ENCODE measurements at regions not wholly inside any gene's neighbourhood (a gene's known extent, or its start where the extent isn't known, plus 50 kb on each side); places are given as distances from the start of the nearest gene placed in this dataset.

GRCh38 chr4:33579951-33580350, 2664.4 kb downstream of the ARAP2 start:
- Histone ChIP-seq H3K27me3 (no peaks in the 10 kb centered on the region), H3K4me1 (no peaks in the 10 kb centered on the region), H3K36me3 (no peaks in the 10 kb centered on the region), H3K9me3 (no peaks in the 10 kb centered on the region), H3K4me3 (no peak overlapping the region), H3K27ac (no peak overlapping the region)
- 25% methylated on average over 3 of the region's 3 CpGs for WGBS (ENCODE audit: insufficient coverage, low coverage, low lambda C conversion rate, missing lambda C conversion rate)
- intact Hi-C loops (cut with DNase I), result no loop called here
- DNase-seq, result no peak
- TF ChIP-seq, protein P1, sequence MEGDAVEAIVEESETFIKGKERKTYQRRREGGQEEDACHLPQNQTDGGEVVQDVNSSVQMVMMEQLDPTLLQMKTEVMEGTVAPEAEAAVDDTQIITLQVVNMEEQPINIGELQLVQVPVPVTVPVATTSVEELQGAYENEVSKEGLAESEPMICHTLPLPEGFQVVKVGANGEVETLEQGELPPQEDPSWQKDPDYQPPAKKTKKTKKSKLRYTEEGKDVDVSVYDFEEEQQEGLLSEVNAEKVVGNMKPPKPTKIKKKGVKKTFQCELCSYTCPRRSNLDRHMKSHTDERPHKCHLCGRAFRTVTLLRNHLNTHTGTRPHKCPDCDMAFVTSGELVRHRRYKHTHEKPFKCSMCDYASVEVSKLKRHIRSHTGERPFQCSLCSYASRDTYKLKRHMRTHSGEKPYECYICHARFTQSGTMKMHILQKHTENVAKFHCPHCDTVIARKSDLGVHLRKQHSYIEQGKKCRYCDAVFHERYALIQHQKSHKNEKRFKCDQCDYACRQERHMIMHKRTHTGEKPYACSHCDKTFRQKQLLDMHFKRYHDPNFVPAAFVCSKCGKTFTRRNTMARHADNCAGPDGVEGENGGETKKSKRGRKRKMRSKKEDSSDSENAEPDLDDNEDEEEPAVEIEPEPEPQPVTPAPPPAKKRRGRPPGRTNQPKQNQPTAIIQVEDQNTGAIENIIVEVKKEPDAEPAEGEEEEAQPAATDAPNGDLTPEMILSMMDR (IDR thresholded peaks at IDR 0.05), result no peak
- no peak for TF ChIP-seq POLR2A (IDR thresholded peaks at IDR 0.05)
- ATAC-seq, result no peak

GRCh38 chr4:33592701-33593100, 2651.6 kb downstream of the ARAP2 start:
- no peak overlapping the region for H3K27ac ChIP-seq
- H3K4me3 ChIP-seq, result no peak overlapping the region
- H3K27me3 ChIP-seq, result no peaks in the 10 kb centered on the region
- DNase-seq, result no peak
- intact Hi-C loops (cut with DNase I), result no loop called here
- no peaks in the 10 kb centered on the region for H3K4me1 ChIP-seq
- H3K36me3 ChIP-seq, result no peaks in the 10 kb centered on the region
- TF ChIP-seq POLR2A (IDR thresholded peaks at IDR 0.05), result no peak
- TF ChIP-seq, protein P1 (IDR thresholded peaks at IDR 0.05), result no peak
- H3K9me3 ChIP-seq, result peaks cover 0 to 14% (median 2%) of the 10 kb centered on the region in 4 donors
- no peak for ATAC-seq
- 71% methylated on average over 1 of the region's 2 CpGs for WGBS (ENCODE audit: insufficient coverage, low coverage, low lambda C conversion rate, missing lambda C conversion rate)

DNA sequence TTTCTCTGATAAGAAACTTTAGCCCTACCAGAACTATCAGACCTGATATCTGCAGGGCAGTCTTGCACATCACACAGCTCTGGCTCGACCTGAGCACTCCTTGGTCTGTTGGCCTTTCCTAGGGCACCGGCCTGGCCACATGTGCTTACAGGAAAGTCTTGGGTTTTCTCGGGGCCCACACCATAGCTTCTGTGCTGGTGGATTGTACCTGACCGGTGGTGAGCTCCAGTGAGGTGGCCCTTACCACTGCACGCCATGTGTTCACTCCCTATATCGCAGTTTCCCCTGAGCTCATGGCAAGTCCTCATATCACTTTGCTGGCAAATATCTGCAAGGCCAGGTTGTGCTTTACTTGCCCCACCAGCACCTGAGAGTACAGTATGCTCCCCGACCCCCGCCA, 2637.4 kb downstream of the ARAP2 start:
- TF ChIP-seq POLR2A (IDR thresholded peaks at IDR 0.05), result no peak
- TF ChIP-seq, protein P1 (IDR thresholded peaks at IDR 0.05), result no peak
- intact Hi-C loops (cut with DNase I), result no loop called here
- H3K9me3 ChIP-seq, result no peaks in the 10 kb centered on the region
- H3K27ac ChIP-seq, result no peak overlapping the region
- H3K27me3 ChIP-seq, result no peaks in the 10 kb centered on the region
- no peak for DNase-seq
- H3K4me3 ChIP-seq, result no peak overlapping the region
- WGBS (ENCODE audit: insufficient coverage, low coverage, low lambda C conversion rate, missing lambda C conversion rate), result no CpG with 5 or more reads among the region's 8 CpGs
- H3K36me3 ChIP-seq, result no peaks in the 10 kb centered on the region
- ATAC-seq, result no peak
- H3K4me1 ChIP-seq, result no peaks in the 10 kb centered on the region

DNA sequence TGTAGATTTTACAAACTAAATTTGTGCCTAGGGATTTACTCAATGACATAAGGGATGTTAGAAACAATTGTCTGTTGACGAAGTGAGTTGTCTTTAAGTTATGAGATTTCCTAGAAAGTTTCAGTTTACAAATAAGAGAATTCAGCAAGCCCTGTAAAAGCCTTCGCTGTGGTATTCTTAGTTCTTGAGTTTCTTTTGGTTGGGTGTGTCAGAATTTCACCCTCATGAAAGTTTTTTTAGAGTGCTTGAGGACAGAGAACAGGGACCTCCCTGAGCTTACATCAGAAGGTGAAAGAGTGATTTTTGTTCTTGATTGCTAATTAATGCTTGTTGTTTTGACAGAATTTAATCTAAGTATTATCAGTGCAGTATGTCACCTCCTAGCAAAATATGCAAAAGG, 2628.2 kb downstream of the ARAP2 start:
- Histone ChIP-seq H3K4me1 (no peaks in the 10 kb centered on the region), H3K36me3 (peaks cover 0 to 4% (median 0%) of the 10 kb centered on the region in 4 donors), H3K27ac (no peak overlapping the region), H3K27me3 (peaks cover 0 to 3% of the 10 kb centered on the region in 2 donors), H3K4me3 (no peak overlapping the region), H3K9me3 (no peaks in the 10 kb centered on the region)
- ATAC-seq (no peak), DNase-seq (no peak)
- intact Hi-C loops (cut with DNase I), result no loop called here
- TF ChIP-seq POLR2A (IDR thresholded peaks at IDR 0.05), result no peak
- TF ChIP-seq, protein P1 (IDR thresholded peaks at IDR 0.05), result no peak
- 55% methylated on average over 2 of the region's 2 CpGs for WGBS (ENCODE audit: insufficient coverage, low coverage, low lambda C conversion rate, missing lambda C conversion rate)

- no peaks in the 10 kb centered on the region for H3K36me3 ChIP-seq
- H3K4me1 ChIP-seq, result no peaks in the 10 kb centered on the region
- H3K4me3 ChIP-seq, result no peak overlapping the region
- ATAC-seq, result no peak
- H3K27me3 ChIP-seq, result no peaks in the 10 kb centered on the region
- H3K27ac ChIP-seq, result no peak overlapping the region
- intact Hi-C loops (cut with DNase I), result no loop called here
- TF ChIP-seq, protein P1 (IDR thresholded peaks at IDR 0.05), result no peak
- no peak for DNase-seq
- no peaks in the 10 kb centered on the region for H3K9me3 ChIP-seq
Measured at GRCh38 chr4:33625748-33626147, 2618.6 kb downstream of the ARAP2 start.

Measured in right lobe of liver (tissue), 6 donors.